ENCODE measurements at regions not wholly inside any gene's neighbourhood (a gene's known extent, or its start where the extent isn't known, plus 50 kb on each side); places are given as distances from the start of the nearest gene placed in this dataset.
"Not testable (repeated sequence)": the region's sequence is repeated elsewhere in the genome, so short reads cannot be mapped to it uniquely, and the experiment has no call there.

- DNase-seq (ENCODE audit: low read depth): peak; percentile 59
Observed at GRCh38 chrX:2572740-2573139, 72.0 kb upstream of the DHRSX start.

GRCh38 chrX:2568125-2568524, 67.3 kb upstream of the DHRSX start:
- DNase-seq (ENCODE audit: low read depth): no peak

- no peak for DNase-seq (ENCODE audit: low read depth)
Observed at GRCh38 chrX:2566055-2566454, 65.3 kb upstream of the DHRSX start.

- DNase-seq (ENCODE audit: low read depth): no peak
Observed at GRCh38 chrX:2561456-2561855, 60.7 kb upstream of the DHRSX start.

GRCh38 chrX:2559124-2559523, 58.3 kb upstream of the DHRSX start:
- peak; percentile 83 for DNase-seq (ENCODE audit: low read depth)

GRCh38 chrX:2554891-2555290, 54.1 kb upstream of the DHRSX start:
- peak; percentile 40 for DNase-seq (ENCODE audit: low read depth)

GRCh38 chrX:2554066-2554465, 53.3 kb upstream of the DHRSX start:
- not testable (repeated sequence) for DNase-seq (ENCODE audit: low read depth)

GRCh38 chrX:2552621-2553201, 51.9 kb upstream of the DHRSX start:
- peak; percentile 98 for DNase-seq (ENCODE audit: low read depth)

- DNase-seq (ENCODE audit: low read depth): peak; percentile 70
Observed at GRCh38 chrX:2550328-2551020, 49.7 kb upstream of the DHRSX start.

Data from EH (cell line).